ENCODE measurements at regions not wholly inside any gene's neighbourhood (a gene's known extent, or its start where the extent isn't known, plus 50 kb on each side); places are given as distances from the start of the nearest gene placed in this dataset.

- TF ChIP-seq BRCA1 (IDR thresholded peaks at IDR 0.05; ENCODE audit: low read depth, low read length), result no peak
Observed at GRCh38 chr2:241950413-241951315, 81.1 kb downstream of the RTP5 start (continued).

All from H1 (cell line).